NCI-H2029 treated with DMSO at 0.1 percent for 48 hours (cell line): ENCODE measurements at regions not wholly inside any gene's neighbourhood (a gene's known extent, or its start where the extent isn't known, plus 50 kb on each side); places are given as distances from the start of the nearest gene placed in this dataset.

ENCODE experiments used
- DNase-seq: peaks from one replicate; lab custom pipeline; 2025; lab: John Stamatoyannopoulos, UW

GRCh38 chr10:8981277-8981676 is 926.8 kb downstream of the GATA3 start:
- DNase-seq: no peak

GRCh38 chr10:8985651-8986050 is 931.2 kb downstream of the GATA3 start:
- DNase-seq: no peak

GRCh38 chr10:8986975-8987374 is 932.5 kb downstream of the GATA3 start:
- DNase-seq: no peak

GRCh38 chr10:8987712-8988111 is 933.2 kb downstream of the GATA3 start:
- DNase-seq: no peak

GRCh38 chr10:8990280-8990987 is 935.9 kb downstream of the GATA3 start:
- no peak for DNase-seq

GRCh38 chr10:8992009-8992408 is 937.5 kb downstream of the GATA3 start:
- DNase-seq: no peak

GRCh38 chr10:8993864-8994263 is 939.4 kb downstream of the GATA3 start:
- DNase-seq: no peak

GRCh38 chr10:8998751-8999150 is 944.3 kb downstream of the GATA3 start:
- DNase-seq: no peak

- no peak for DNase-seq
Observed at GRCh38 chr10:9003122-9003521, 948.6 kb downstream of the GATA3 start.

- no peak for DNase-seq
Observed at GRCh38 chr10:9004736-9005135, 950.2 kb downstream of the GATA3 start.

GRCh38 chr10:9009505-9009904 is 955.0 kb downstream of the GATA3 start:
- DNase-seq: no peak

- no peak for DNase-seq
Observed at GRCh38 chr10:9010093-9010492, 955.6 kb downstream of the GATA3 start.

GRCh38 chr10:9010931-9011670 is 956.6 kb downstream of the GATA3 start:
- no peak for DNase-seq

- DNase-seq: no peak
Observed at GRCh38 chr10:9012312-9012711, 957.8 kb downstream of the GATA3 start.

- no peak for DNase-seq
Observed at GRCh38 chr10:9015005-9015404, 960.5 kb downstream of the GATA3 start.

GRCh38 chr10:9015447-9015846 is 961.0 kb downstream of the GATA3 start:
- DNase-seq: no peak

GRCh38 chr10:9016930-9017329 is 962.4 kb downstream of the GATA3 start:
- DNase-seq: no peak

GRCh38 chr10:9018195-9019173 is 964.0 kb downstream of the GATA3 start:
- no peak for DNase-seq

- DNase-seq: no peak
Observed at GRCh38 chr10:9023206-9023605, 968.7 kb downstream of the GATA3 start.

GRCh38 chr10:9024210-9024609 is 969.7 kb downstream of the GATA3 start:
- no peak for DNase-seq

GRCh38 chr10:9028231-9028630 is 973.7 kb downstream of the GATA3 start:
- DNase-seq: no peak

- no peak for DNase-seq
Observed at GRCh38 chr10:9035355-9035754, 980.9 kb downstream of the GATA3 start.
